Thoracic aorta (tissue), 2 donors: ENCODE measurements at regions not wholly inside any gene's neighbourhood (a gene's known extent, or its start where the extent isn't known, plus 50 kb on each side); places are given as distances from the start of the nearest gene placed in this dataset.

ENCODE experiments used
- ATAC-seq: fragments of 150-250 bp; one replicate; pipeline ENCODE4 v1.8.0; 2017; ENCODE audit warnings: low read depth; ENCODE audit not compliant: insufficient number of reproducible peaks, low FRiP score
- DNase-seq: peaks from one replicate; pipeline ENCODE4 v3.0.0-alpha.2; 2020; ENCODE audit warnings: low spot score
- H3K27ac ChIP-seq, 2 donors: fragments of 200-600 bp; sonication (generic); 1 replicate in 1 of 2; 2 replicates in 1 of 2; pipeline ENCODE4 v1.5.1; 2016; ENCODE audit warnings: mild to moderate bottlenecking in 2 of 2, moderate library complexity in 2 of 2
- H3K27me3 ChIP-seq: fragments of 200-600 bp; sonication (generic); replicated peaks from 2 replicates; pipeline ENCODE4 v1.6.0; 2016; ENCODE audit warnings: mild to moderate bottlenecking; ENCODE audit not compliant: insufficient read depth
- H3K36me3 ChIP-seq: fragments of 200-600 bp; sonication (generic); one replicate; pipeline ENCODE4 v1.5.1; 2016
- H3K4me1 ChIP-seq, 2 donors: fragments of 200-600 bp; sonication (generic); 1 replicate in 1 of 2; 2 replicates in 1 of 2; pipeline versions ENCODE4 v1.5.1 to v1.6.0; 2016; ENCODE audit warnings: low read depth in 2 of 2, mild to moderate bottlenecking in 1 of 2; ENCODE audit not compliant: control insufficient read depth in 1 of 2
- H3K4me3 ChIP-seq: fragments of 200-600 bp; sonication (generic); 2 replicates; pipeline ENCODE4 v1.5.1; 2016; ENCODE audit warnings: mild to moderate bottlenecking
- H3K9me3 ChIP-seq: fragments of 200-600 bp; sonication (generic); 2 replicates; pipeline ENCODE4 v1.5.1; 2016
- CTCF ChIP-seq: fragments of 200-600 bp; sonication (generic); IDR thresholded peaks from one replicate; pipeline ENCODE4 v1.5.1; 2019; ENCODE audit warnings: antibody characterized with exemption

GRCh38 chr5:125214080-125214479, 467.6 kb upstream of the ZNF608 start:
- H3K27me3 ChIP-seq, result no peaks in the 10 kb centered on the region
- ATAC-seq, result no peak
- no peak for TF ChIP-seq CTCF
- H3K36me3 ChIP-seq, result no peaks in the 10 kb centered on the region
- no peak overlapping the region for H3K27ac ChIP-seq
- no peak overlapping the region for H3K4me3 ChIP-seq
- DNase-seq, result no peak
- H3K4me1 ChIP-seq, result no peaks in the 10 kb centered on the region
- no peaks in the 10 kb centered on the region for H3K9me3 ChIP-seq

GRCh38 chr5:125215593-125215992, 469.2 kb upstream of the ZNF608 start:
- Histone ChIP-seq H3K27ac (no peak overlapping the region), H3K36me3 (no peaks in the 10 kb centered on the region), H3K9me3 (no peaks in the 10 kb centered on the region), H3K27me3 (no peaks in the 10 kb centered on the region), H3K4me1 (no peaks in the 10 kb centered on the region), H3K4me3 (no peak overlapping the region)
- ATAC-seq (no peak), DNase-seq (no peak)
- no peak for TF ChIP-seq CTCF

- Histone ChIP-seq H3K27me3 (no peaks in the 10 kb centered on the region), H3K9me3 (no peaks in the 10 kb centered on the region), H3K4me3 (no peak overlapping the region), H3K27ac (no peak overlapping the region), H3K4me1 (peaks cover 0 to 5% of the 10 kb centered on the region in 2 donors), H3K36me3 (no peaks in the 10 kb centered on the region)
- TF ChIP-seq CTCF, result no peak
- DNase-seq (no peak), ATAC-seq (no peak)
These were observed 473.3 kb upstream of the ZNF608 start for GRCh38 chr5:125219710-125220109.

- no peak for TF ChIP-seq CTCF
- ATAC-seq (no peak), DNase-seq (no peak)
- H3K27me3 ChIP-seq, result no peaks in the 10 kb centered on the region
- no peaks in the 10 kb centered on the region for H3K9me3 ChIP-seq
- H3K4me1 ChIP-seq, result peaks cover 0 to 5% of the 10 kb centered on the region in 2 donors
- H3K4me3 ChIP-seq, result no peak overlapping the region
- H3K27ac ChIP-seq, result no peak overlapping the region
- H3K36me3 ChIP-seq, result no peaks in the 10 kb centered on the region
These were observed 473.8 kb upstream of the ZNF608 start for GRCh38 chr5:125220284-125220683.

GRCh38 chr5:125222597-125223240, 476.3 kb upstream of the ZNF608 start:
- ATAC-seq, result no peak
- no peaks in the 10 kb centered on the region for H3K27me3 ChIP-seq

More at GRCh38 chr5:125222597-125223240, 476.3 kb upstream of the ZNF608 start:
- DNase-seq, result no peak
- H3K4me3 ChIP-seq, result no peak overlapping the region
- H3K36me3 ChIP-seq, result no peaks in the 10 kb centered on the region
- no peaks in the 10 kb centered on the region for H3K9me3 ChIP-seq
- TF ChIP-seq CTCF, result no peak
- H3K4me1 ChIP-seq, result peaks cover 0 to 5% of the 10 kb centered on the region in 2 donors
- H3K27ac ChIP-seq, result no peak overlapping the region
